Activated naive CD4-positive, alpha-beta T cell treated with anti-CD3 and anti-CD28 coated beads for 36 hours (primary cell): ENCODE measurements at regions not wholly inside any gene's neighbourhood (a gene's known extent, or its start where the extent isn't known, plus 50 kb on each side); places are given as distances from the start of the nearest gene placed in this dataset.

Source experiments
- CTCF ChIA-PET: fragments of 350-600 bp; sonication (Branson Sonifier 250); formaldehyde crosslinking; loops from one replicate; lab custom pipeline; 2021; ENCODE audit warnings: antibody characterized with exemption; lab: Charles Lee
- DNase-seq: peaks from one replicate; pipeline ENCODE4 v3.0.0-alpha.2; 2020
- H3K27ac Mint-ChIP-seq: one replicate; pipeline ENCODE4 v1.8.0; 2021; ENCODE audit warnings: mild to moderate bottlenecking, mixed read lengths
- H3K27me3 Mint-ChIP-seq: one replicate; pipeline ENCODE4 v1.8.0; 2021; ENCODE audit warnings: low read depth, mixed read lengths
- H3K36me3 Mint-ChIP-seq: one replicate; pipeline ENCODE4 v1.8.0; 2021; ENCODE audit warnings: low read depth, mixed read lengths
- H3K4me1 Mint-ChIP-seq: one replicate; pipeline ENCODE4 v1.8.0; 2021; ENCODE audit warnings: low read depth, mixed read lengths
- H3K4me3 Mint-ChIP-seq: one replicate; pipeline ENCODE4 v1.8.0; 2021; ENCODE audit warnings: mild to moderate bottlenecking, moderate library complexity, mixed read lengths
- H3K9me3 Mint-ChIP-seq: one replicate; pipeline ENCODE4 v1.8.0; 2021; ENCODE audit warnings: mixed read lengths
- intact Hi-C: fragments of 100-400 bp; cut with micrococcal nuclease; formaldehyde crosslinking; loops from one replicate; pipeline ENCODE4 v1.15.1; 2023

GRCh38 chr4:58456727-58457384 is 1346.7 kb upstream of the IGFBP7 start:
- H3K27me3 Mint-ChIP-seq, result no peaks in the 10 kb centered on the region
- intact Hi-C loops, result no loop called here
- H3K9me3 Mint-ChIP-seq, result peaks cover 7% of the 10 kb centered on the region
- no peaks in the 10 kb centered on the region for H3K4me1 Mint-ChIP-seq
- H3K36me3 Mint-ChIP-seq, result no peaks in the 10 kb centered on the region
- no peak overlapping the region for H3K4me3 Mint-ChIP-seq
- no peak for DNase-seq
- no peak overlapping the region for H3K27ac Mint-ChIP-seq
- CTCF ChIA-PET, result no interaction called here

- no peaks in the 10 kb centered on the region for H3K4me1 Mint-ChIP-seq
- DNase-seq, result no peak
Measured at GRCh38 chr4:58453956-58454355, 1343.8 kb upstream of the IGFBP7 start.

DNA sequence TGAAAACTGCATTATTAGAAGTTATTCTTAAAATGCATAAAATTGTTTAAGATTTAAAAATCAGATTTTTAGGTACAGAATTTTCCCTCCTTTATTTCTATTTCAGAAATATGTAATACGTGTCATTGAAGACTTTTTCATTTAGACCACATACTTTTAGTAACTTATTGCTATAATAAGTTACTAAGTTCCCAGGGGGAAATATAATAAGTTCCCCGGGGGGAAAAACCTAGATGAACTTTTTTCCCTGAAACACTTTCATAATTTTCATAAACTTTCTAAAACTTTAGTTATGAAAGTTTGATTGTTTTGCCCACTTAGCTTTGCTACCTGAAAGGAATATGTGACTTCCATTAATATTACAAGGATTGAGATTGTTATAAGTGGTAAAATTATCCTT is 1341.5 kb upstream of the IGFBP7 start:
- no peak overlapping the region for H3K4me3 Mint-ChIP-seq
- no peaks in the 10 kb centered on the region for H3K36me3 Mint-ChIP-seq
- H3K27ac Mint-ChIP-seq, result no peak overlapping the region
- H3K27me3 Mint-ChIP-seq, result no peaks in the 10 kb centered on the region
- CTCF ChIA-PET, result no interaction called here
- no peaks in the 10 kb centered on the region for H3K4me1 Mint-ChIP-seq
- peaks cover 6% of the 10 kb centered on the region for H3K9me3 Mint-ChIP-seq
- intact Hi-C loops, result no loop called here
- DNase-seq, result no peak

More at GRCh38 chr4:58453956-58454355, 1343.8 kb upstream of the IGFBP7 start:
- H3K27ac Mint-ChIP-seq, result no peak overlapping the region
- CTCF ChIA-PET, result no interaction called here
- peaks cover 7% of the 10 kb centered on the region for H3K9me3 Mint-ChIP-seq
- H3K36me3 Mint-ChIP-seq, result no peaks in the 10 kb centered on the region
- no peak overlapping the region for H3K4me3 Mint-ChIP-seq
- no peaks in the 10 kb centered on the region for H3K27me3 Mint-ChIP-seq
- intact Hi-C loops, result no loop called here

- no peaks in the 10 kb centered on the region for H3K27me3 Mint-ChIP-seq
- CTCF ChIA-PET, result no interaction called here
- no peaks in the 10 kb centered on the region for H3K36me3 Mint-ChIP-seq
- no peaks in the 10 kb centered on the region for H3K4me1 Mint-ChIP-seq
- H3K4me3 Mint-ChIP-seq, result no peak overlapping the region
- intact Hi-C loops, result no loop called here
- H3K9me3 Mint-ChIP-seq, result peaks cover 18% of the 10 kb centered on the region
- H3K27ac Mint-ChIP-seq, result no peak overlapping the region
- DNase-seq, result no peak
Measured at GRCh38 chr4:58435871-58436270, 1325.7 kb upstream of the IGFBP7 start.

- H3K36me3 Mint-ChIP-seq, result no peaks in the 10 kb centered on the region
- no peaks in the 10 kb centered on the region for H3K4me1 Mint-ChIP-seq
- intact Hi-C loops, result no loop called here
- no peak overlapping the region for H3K4me3 Mint-ChIP-seq
- no peak overlapping the region for H3K27ac Mint-ChIP-seq
- no peaks in the 10 kb centered on the region for H3K27me3 Mint-ChIP-seq
- CTCF ChIA-PET, result no interaction called here
- DNase-seq, result no peak
- peaks cover 4% of the 10 kb centered on the region for H3K9me3 Mint-ChIP-seq
Measured at GRCh38 chr4:58413849-58414248, 1303.7 kb upstream of the IGFBP7 start.

DNA sequence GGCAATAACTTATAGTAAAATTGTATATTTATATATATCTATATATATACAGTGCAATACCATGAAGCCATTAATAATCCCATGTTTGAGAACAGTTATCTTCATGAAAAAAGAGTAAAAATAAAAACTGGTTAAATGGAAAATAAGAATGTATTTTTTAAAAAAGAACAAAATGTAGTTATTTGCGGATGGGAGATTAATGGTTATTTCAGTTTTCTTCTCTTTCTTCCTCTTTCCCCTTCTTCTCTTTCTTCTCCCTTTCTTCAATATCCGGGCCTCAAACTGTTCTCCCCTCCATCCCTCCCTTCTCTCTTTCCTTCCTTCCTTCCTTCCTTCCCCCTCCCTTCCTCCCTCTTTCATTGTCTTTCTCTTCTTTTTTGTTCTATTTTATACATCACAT is 1301.7 kb upstream of the IGFBP7 start:
- Mint-ChIP-seq H3K27me3 (no peaks in the 10 kb centered on the region), H3K4me3 (no peak overlapping the region), H3K9me3 (peaks cover 6% of the 10 kb centered on the region), H3K4me1 (no peaks in the 10 kb centered on the region), H3K27ac (no peak overlapping the region), H3K36me3 (no peaks in the 10 kb centered on the region)
- CTCF ChIA-PET, result no interaction called here
- no peak for DNase-seq
- intact Hi-C loops, result no loop called here

GRCh38 chr4:58406762-58407161 is 1296.6 kb upstream of the IGFBP7 start:
- Mint-ChIP-seq H3K9me3 (peaks cover 11% of the 10 kb centered on the region), H3K4me1 (no peaks in the 10 kb centered on the region), H3K27ac (no peak overlapping the region), H3K27me3 (no peaks in the 10 kb centered on the region), H3K36me3 (no peaks in the 10 kb centered on the region), H3K4me3 (no peak overlapping the region)
- intact Hi-C loops, result no loop called here
- CTCF ChIA-PET, result no interaction called here
- DNase-seq, result no peak

DNA sequence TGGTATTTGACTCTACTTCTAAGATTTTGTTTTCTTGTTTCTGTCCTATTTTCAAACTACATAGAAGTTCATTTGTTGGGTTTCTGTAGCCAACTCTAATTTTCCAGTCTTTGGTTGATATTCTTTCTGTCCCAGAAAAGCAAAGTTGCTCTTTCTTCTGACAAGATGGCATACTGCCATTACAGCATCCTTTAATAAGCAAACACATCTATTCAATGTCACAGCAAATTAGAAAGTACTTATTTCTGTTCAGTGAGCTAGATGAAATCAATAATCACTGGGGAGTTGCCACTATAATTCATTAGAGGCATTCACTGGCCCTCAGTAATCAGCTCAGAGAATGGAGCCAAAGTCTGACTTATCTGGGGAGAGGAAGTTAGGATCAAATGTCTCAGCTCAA is 1258.0 kb upstream of the IGFBP7 start:
- CTCF ChIA-PET, result no interaction called here
- H3K27me3 Mint-ChIP-seq, result no peaks in the 10 kb centered on the region

GRCh38 chr4:58360354-58361133 is 1250.4 kb upstream of the IGFBP7 start:
- CTCF ChIA-PET, result no interaction called here
- H3K9me3 Mint-ChIP-seq, result peaks cover 22% of the 10 kb centered on the region
- no peaks in the 10 kb centered on the region for H3K4me1 Mint-ChIP-seq
- intact Hi-C loops, result no loop called here
- H3K27ac Mint-ChIP-seq, result no peak overlapping the region
- H3K36me3 Mint-ChIP-seq, result peaks cover 1% of the 10 kb centered on the region
- no peak overlapping the region for H3K4me3 Mint-ChIP-seq
- no peaks in the 10 kb centered on the region for H3K27me3 Mint-ChIP-seq
- DNase-seq, result no peak

More for the DNA sequence above, 1258.0 kb upstream of the IGFBP7 start:
- no peaks in the 10 kb centered on the region for H3K36me3 Mint-ChIP-seq
- H3K4me1 Mint-ChIP-seq, result no peaks in the 10 kb centered on the region
- DNase-seq, result no peak
- H3K9me3 Mint-ChIP-seq, result peaks cover 14% of the 10 kb centered on the region
- no peak overlapping the region for H3K4me3 Mint-ChIP-seq
- no peak overlapping the region for H3K27ac Mint-ChIP-seq
- intact Hi-C loops, result no loop called here

DNA sequence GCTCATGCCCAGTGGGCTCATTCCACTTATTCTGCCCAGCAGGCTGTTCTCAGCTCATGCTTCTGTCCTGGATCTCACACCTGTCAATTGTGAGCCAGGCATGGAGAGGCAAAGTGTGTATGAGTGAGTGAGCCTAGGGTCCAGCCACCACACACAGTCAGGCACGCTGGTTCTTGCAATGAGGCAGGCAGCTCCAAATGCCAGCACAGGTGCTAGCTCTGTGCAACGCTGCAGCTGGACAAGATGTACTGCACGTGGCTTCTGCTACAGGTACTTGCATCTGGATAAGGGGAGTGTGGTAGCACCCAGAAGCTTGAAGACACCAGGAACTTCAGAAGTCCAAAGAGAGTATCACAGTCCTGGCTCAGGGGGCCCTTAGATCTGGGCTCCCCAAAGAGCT is 1249.4 kb upstream of the IGFBP7 start:
- intact Hi-C loops, result no loop called here
- H3K27ac Mint-ChIP-seq, result no peak overlapping the region
- peaks cover 18% of the 10 kb centered on the region for H3K9me3 Mint-ChIP-seq
- no peaks in the 10 kb centered on the region for H3K27me3 Mint-ChIP-seq
- no peak overlapping the region for H3K4me3 Mint-ChIP-seq
- no peaks in the 10 kb centered on the region for H3K4me1 Mint-ChIP-seq
- CTCF ChIA-PET, result no interaction called here
- H3K36me3 Mint-ChIP-seq, result peaks cover 1% of the 10 kb centered on the region
- DNase-seq, result no peak

DNA sequence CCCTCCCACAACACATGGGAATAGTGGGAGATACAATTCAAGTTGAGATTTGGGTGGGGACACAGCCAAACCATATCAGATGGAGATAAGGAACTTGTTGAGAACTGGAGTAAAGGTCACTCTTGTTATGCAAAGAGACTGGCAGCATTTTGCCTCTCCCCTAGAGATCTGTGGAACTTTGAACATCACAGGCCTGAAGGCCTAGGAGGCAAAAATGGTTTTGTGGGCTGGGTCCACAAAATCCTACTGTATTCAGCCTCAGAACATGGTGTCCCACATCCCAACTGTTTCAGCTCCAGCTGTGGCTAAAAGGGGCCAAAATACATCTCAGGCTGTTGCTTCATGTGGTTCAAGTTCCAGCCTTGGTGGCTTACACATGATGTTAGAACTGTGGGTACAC is 1247.8 kb upstream of the IGFBP7 start:
- CTCF ChIA-PET, result no interaction called here
- Mint-ChIP-seq H3K9me3 (peaks cover 18% of the 10 kb centered on the region), H3K36me3 (peaks cover 1% of the 10 kb centered on the region), H3K4me3 (no peak overlapping the region), H3K27ac (no peak overlapping the region), H3K4me1 (no peaks in the 10 kb centered on the region), H3K27me3 (no peaks in the 10 kb centered on the region)
- intact Hi-C loops, result no loop called here
- no peak for DNase-seq

DNA sequence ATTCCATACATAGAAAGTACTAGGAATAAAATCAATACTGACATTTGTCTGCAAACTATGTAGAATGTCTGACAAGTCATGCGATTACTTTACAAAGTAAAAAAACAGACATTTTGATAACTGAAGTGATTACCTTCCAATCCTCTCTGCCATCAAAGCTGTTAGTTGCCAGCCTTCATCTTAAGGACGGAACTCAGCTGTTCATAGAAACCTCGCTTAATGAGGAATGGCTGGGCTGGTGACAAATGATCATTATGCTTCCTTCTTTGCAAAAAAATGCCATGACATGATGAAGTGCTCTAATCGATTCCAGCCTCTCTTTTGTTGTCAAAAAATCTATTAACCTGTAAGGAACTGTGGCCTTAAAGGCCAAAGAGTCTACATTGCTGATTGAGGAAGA is 1214.9 kb upstream of the IGFBP7 start:
- DNase-seq, result no peak
- Mint-ChIP-seq H3K27me3 (no peaks in the 10 kb centered on the region), H3K36me3 (no peaks in the 10 kb centered on the region), H3K4me1 (no peaks in the 10 kb centered on the region), H3K4me3 (no peak overlapping the region), H3K27ac (no peak overlapping the region), H3K9me3 (no peaks in the 10 kb centered on the region)
- intact Hi-C loops, result no loop called here
- CTCF ChIA-PET, result no interaction called here

DNA sequence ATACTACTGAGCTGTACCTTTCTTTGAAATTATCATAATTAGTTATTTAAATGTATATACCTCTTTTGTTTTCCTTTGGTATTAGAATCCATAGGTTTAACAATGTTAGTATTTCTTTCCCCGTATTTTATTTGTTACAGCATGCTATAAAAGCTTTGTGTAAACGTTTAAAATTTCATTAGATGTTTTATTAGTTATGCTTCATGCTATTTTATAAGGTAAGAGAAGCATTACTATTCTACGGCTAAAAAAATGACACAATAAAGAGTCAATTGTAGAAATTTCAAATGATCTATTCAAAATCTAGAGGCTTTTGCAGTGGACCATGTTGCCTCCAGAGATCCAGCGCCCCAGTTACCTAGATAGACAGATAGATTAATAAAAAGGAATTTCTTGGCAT is 1203.3 kb upstream of the IGFBP7 start:
- Mint-ChIP-seq H3K36me3 (no peaks in the 10 kb centered on the region), H3K4me1 (no peaks in the 10 kb centered on the region), H3K27me3 (no peaks in the 10 kb centered on the region), H3K27ac (no peak overlapping the region), H3K9me3 (peaks cover 10% of the 10 kb centered on the region), H3K4me3 (no peak overlapping the region)
- CTCF ChIA-PET, result interaction anchor here (0.6 kb wide), 1 partner anchor 1073 kb away, joined by 7 read pairs; no protein-coding TSS in a partner anchor
- no peak for DNase-seq
- intact Hi-C loops, result no loop called here
